ENCODE measurements at regions not wholly inside any gene's neighbourhood (a gene's known extent, or its start where the extent isn't known, plus 50 kb on each side); places are given as distances from the start of the nearest gene placed in this dataset.

DNA sequence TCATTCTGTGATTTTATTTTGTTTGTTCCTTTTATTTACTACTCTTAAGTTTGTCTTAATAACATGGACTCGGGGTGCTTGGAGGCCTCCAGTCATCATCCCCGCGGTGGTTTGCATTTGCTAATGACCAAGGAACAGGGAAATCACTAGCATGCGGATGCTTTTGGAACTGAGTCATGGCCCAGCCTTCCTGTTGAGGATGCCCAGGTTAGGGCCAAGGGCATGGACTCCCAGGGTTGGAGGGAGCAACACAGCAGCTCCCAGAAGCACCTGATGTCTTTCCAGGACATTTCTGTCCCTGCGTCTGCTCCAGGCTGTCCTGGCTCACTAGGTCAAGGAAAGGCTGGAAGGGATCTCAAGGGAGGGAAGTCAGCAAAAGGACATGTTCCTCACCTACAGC is 423.7 kb upstream of the TSHZ3 start:
- no peak for DNase-seq
- in situ Hi-C loops (cut with HindIII; ENCODE audit: low pct_ligation_motif_present, low pct_unique_long_range_greater_than_20kb, low sequenced_read_pairs) = no loop called here

DNA sequence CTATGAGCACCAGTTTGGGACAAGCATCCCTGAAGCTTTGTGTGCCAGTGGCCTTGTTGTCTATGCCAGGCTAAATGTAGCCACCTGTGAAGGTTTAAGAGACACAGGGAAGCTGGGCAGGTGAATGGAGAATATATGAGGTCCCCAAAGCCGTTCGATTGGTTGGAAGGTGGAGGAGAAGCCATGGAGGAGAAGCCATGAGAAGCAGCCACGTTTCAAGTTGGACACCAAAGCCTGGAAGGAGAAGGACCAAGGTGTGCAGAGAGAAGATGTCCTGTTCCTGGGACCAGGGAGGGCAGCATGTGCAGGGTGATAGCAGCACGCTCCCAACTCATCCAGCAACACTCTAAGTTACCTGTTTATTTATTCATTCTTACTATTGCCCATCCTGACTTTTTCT is 432.3 kb upstream of the TSHZ3 start:
- DNase-seq = no peak
- in situ Hi-C loops (cut with HindIII; ENCODE audit: low pct_ligation_motif_present, low pct_unique_long_range_greater_than_20kb, low sequenced_read_pairs) = no loop called here

GRCh38 chr19:31783592-31783991 is 434.4 kb upstream of the TSHZ3 start:
- no peak for DNase-seq
- in situ Hi-C loops (cut with HindIII; ENCODE audit: low pct_ligation_motif_present, low pct_unique_long_range_greater_than_20kb, low sequenced_read_pairs) = no loop called here

GRCh38 chr19:31784671-31785101 is 435.4 kb upstream of the TSHZ3 start:
- DNase-seq = no peak
- in situ Hi-C loops (cut with HindIII; ENCODE audit: low pct_ligation_motif_present, low pct_unique_long_range_greater_than_20kb, low sequenced_read_pairs) = no loop called here

GRCh38 chr19:31801611-31802010 is 452.4 kb upstream of the TSHZ3 start:
- DNase-seq = no peak
- in situ Hi-C loops (cut with HindIII; ENCODE audit: low pct_ligation_motif_present, low pct_unique_long_range_greater_than_20kb, low sequenced_read_pairs) = no loop called here

- no peak for DNase-seq
- in situ Hi-C loops (cut with HindIII; ENCODE audit: low pct_ligation_motif_present, low pct_unique_long_range_greater_than_20kb, low sequenced_read_pairs) = no loop called here
These were observed 454.7 kb upstream of the TSHZ3 start for GRCh38 chr19:31803835-31804446.

DNA sequence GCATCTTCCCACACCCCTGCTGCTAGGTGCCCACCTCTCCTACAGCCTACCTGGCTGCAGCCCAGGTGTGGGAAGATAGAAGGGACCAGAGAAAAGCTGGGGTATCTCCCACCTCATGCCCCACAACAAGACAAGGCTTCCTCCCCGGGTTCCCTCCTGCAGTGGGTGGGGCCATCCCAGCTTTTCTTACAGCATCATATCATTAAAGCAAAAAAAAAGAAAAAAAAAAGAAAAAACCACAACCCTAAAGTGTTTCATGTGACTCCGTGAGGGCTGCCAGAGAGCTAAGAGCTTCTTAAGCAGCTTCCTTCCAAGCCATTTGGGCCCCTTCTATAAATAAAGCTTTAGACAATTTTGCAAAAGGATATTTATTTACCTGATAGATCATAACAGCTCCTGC is 455.4 kb upstream of the TSHZ3 start:
- in situ Hi-C loops (cut with HindIII; ENCODE audit: low pct_ligation_motif_present, low pct_unique_long_range_greater_than_20kb, low sequenced_read_pairs) = no loop called here
- DNase-seq = no peak

GRCh38 chr19:31810536-31811109 is 461.4 kb upstream of the TSHZ3 start:
- no peak for DNase-seq
- in situ Hi-C loops (cut with HindIII; ENCODE audit: low pct_ligation_motif_present, low pct_unique_long_range_greater_than_20kb, low sequenced_read_pairs) = no loop called here

GRCh38 chr19:31817971-31818797 is 468.9 kb upstream of the TSHZ3 start:
- in situ Hi-C loops (cut with HindIII; ENCODE audit: low pct_ligation_motif_present, low pct_unique_long_range_greater_than_20kb, low sequenced_read_pairs) = no loop called here

DNA sequence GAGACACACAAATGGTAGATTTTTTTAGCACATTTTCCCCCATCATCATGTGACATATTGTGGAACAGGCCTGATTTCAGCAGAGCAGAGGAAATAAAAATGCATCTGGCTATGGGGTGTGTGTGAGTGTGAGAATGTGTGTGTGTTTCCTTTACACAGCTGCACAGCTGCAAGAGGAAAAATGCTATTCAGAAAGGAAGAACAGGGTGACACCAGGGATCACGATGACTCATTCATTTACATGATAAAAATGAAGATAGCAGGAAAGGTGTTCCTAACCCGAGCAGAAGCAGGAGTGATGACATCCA is 469.5 kb upstream of the TSHZ3 start:
- in situ Hi-C loops (cut with HindIII; ENCODE audit: low pct_ligation_motif_present, low pct_unique_long_range_greater_than_20kb, low sequenced_read_pairs) = no loop called here
- DNase-seq = no peak

More at GRCh38 chr19:31817971-31818797, 468.9 kb upstream of the TSHZ3 start:
- no peak for DNase-seq

DNA sequence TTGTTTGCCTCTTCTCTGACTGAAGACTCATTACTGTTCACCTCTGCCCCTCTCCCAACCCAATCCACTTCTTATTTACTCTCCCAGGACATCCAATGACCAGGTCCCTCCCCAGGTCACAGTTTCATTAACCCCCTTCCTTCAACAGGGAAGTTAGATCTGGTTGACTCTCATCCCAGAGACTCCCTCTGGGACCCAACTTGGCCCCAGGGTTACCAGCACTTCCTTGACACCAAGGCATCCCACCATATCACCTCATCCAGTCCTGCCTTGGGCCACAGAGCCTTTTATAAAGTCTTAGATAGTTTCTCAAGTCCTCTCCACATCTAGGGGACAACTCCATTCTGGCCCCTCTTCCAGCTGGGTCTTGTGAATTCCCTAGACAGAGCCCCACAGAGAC is 470.6 kb upstream of the TSHZ3 start:
- in situ Hi-C loops (cut with HindIII; ENCODE audit: low pct_ligation_motif_present, low pct_unique_long_range_greater_than_20kb, low sequenced_read_pairs) = no loop called here
- DNase-seq = no peak

GRCh38 chr19:31821346-31821745 is 472.1 kb upstream of the TSHZ3 start:
- DNase-seq = no peak
- in situ Hi-C loops (cut with HindIII; ENCODE audit: low pct_ligation_motif_present, low pct_unique_long_range_greater_than_20kb, low sequenced_read_pairs) = no loop called here

GRCh38 chr19:31825134-31826094 is 476.2 kb upstream of the TSHZ3 start:
- in situ Hi-C loops (cut with HindIII; ENCODE audit: low pct_ligation_motif_present, low pct_unique_long_range_greater_than_20kb, low sequenced_read_pairs) = no loop called here
- no peak for DNase-seq

GRCh38 chr19:31826325-31826724 is 477.1 kb upstream of the TSHZ3 start:
- in situ Hi-C loops (cut with HindIII; ENCODE audit: low pct_ligation_motif_present, low pct_unique_long_range_greater_than_20kb, low sequenced_read_pairs) = no loop called here
- DNase-seq = no peak

DNA sequence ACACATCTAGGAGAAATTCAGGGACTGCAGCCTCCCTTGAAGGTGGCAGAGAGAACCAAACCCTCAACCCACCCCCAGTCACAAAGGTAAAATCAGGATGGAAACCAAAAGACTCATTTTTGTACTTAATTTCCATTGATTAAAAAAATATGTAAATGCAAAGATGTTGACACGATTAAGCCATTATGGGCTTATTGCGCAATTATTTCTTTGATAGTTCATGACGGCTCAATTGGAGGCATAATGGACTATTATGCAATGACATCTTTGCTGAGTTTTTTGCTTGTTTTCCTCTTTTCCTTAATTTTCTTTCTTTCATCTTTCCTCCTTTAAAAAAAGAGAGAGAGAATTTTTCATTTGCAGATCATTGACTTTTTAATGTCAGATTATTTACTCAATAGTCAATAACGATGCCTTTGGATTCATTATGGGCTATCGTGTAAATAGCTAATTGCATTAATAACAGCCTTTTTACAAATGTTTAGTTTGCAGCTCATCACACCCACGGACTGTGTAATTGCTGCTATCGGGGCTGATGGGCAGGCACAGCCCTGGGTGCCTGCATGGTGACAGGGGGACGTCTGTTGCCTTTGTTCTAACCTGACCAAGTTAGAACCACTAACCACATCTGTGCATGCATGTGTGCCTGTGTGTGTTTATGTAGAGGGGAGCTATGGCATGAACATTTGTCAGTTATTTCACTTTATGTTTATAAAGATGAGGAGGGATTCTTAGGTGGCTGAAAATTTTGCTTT is 482.4 kb upstream of the TSHZ3 start:
- DNase-seq = no peak
- in situ Hi-C loops (cut with HindIII; ENCODE audit: low pct_ligation_motif_present, low pct_unique_long_range_greater_than_20kb, low sequenced_read_pairs) = no loop called here

DNA sequence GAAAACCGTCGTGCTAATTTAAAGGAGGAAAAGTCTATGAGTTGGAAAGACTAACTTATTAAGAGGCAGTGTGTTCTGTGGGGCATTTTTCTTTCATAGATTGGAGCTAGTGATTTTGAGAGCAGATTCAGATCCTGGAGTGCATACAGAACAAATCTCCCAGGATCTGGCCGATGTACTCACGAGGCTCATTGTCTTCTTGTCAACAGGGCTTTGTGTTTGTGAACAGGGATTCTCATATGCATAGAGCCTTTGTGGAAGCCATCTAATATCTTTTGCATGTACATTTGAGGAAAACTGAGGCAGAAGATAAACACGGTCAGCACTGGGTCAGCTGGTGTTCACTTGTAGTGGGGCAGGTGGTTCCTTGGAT is 482.9 kb upstream of the TSHZ3 start:
- in situ Hi-C loops (cut with HindIII; ENCODE audit: low pct_ligation_motif_present, low pct_unique_long_range_greater_than_20kb, low sequenced_read_pairs) = no loop called here
- DNase-seq = no peak

DNA sequence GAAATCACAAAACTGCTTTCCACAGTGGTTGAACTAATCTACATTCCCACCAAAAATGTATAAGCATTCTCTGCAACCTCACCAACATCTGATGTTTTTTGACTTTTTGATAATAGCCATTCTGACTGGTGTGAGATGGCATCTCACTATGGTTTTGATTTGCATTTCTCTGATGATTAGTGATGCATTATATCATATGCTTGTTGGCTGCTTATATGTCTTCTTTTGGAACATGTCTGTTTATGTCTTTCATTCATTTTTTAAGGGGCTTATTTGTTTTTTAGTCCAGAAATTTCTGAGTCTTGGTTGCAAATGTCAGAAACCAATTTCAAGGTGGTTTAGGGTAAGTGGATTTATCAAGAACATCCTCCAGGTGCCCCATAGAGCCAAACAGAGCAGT is 484.8 kb upstream of the TSHZ3 start:
- in situ Hi-C loops (cut with HindIII; ENCODE audit: low pct_ligation_motif_present, low pct_unique_long_range_greater_than_20kb, low sequenced_read_pairs) = no loop called here
- no peak for DNase-seq

GRCh38 chr19:31838163-31838815 is 489.1 kb upstream of the TSHZ3 start:
- in situ Hi-C loops (cut with HindIII; ENCODE audit: low pct_ligation_motif_present, low pct_unique_long_range_greater_than_20kb, low sequenced_read_pairs) = no loop called here
- DNase-seq = no peak
